Psoas muscle (tissue), 7 donors: ENCODE measurements at regions not wholly inside any gene's neighbourhood (a gene's known extent, or its start where the extent isn't known, plus 50 kb on each side); places are given as distances from the start of the nearest gene placed in this dataset.

Source experiments
- ATAC-seq, 4 donors: fragments of 200-7000 bp; cut with Tn5 transposase; one replicate each; pipeline ENCODE4 v1.9.1; 2020; ENCODE audit warnings: moderate library complexity in 3 of 4, mild to moderate bottlenecking in 2 of 4
- DNase-seq, 2 donors: peaks; one replicate each; pipeline ENCODE4 v3.0.0-alpha.2; 2020
- H3K27ac ChIP-seq: fragments of 200-600 bp; one replicate; pipeline ENCODE4 v1.8.0; 2022
- H3K27me3 ChIP-seq, 3 donors: fragments of 200-600 bp in 1 of 3; one replicate each; pipeline versions ENCODE4 v1.6.1 to v1.8.0; 2013 to 2022; ENCODE audit warnings: low read length in 2 of 3, mild to moderate bottlenecking in 2 of 3, moderate library complexity in 1 of 3; ENCODE audit not compliant: insufficient read depth in 3 of 3
- H3K36me3 ChIP-seq, 2 donors: fragments of 200-600 bp in 1 of 2; one replicate each; pipeline versions ENCODE4 v1.6.1 to v1.8.0; 2013 to 2022; ENCODE audit warnings: low read depth in 1 of 2, mild to moderate bottlenecking in 1 of 2, moderate library complexity in 1 of 2; ENCODE audit not compliant: insufficient read depth in 1 of 2
- H3K4me1 ChIP-seq: fragments of 200-600 bp; one replicate; pipeline ENCODE4 v1.8.0; 2022
- H3K4me3 ChIP-seq: fragments of 200-600 bp; one replicate; pipeline ENCODE4 v1.8.0; 2022; ENCODE audit warnings: mild to moderate bottlenecking
- H3K9me3 ChIP-seq: fragments of 200-600 bp; one replicate; pipeline ENCODE4 v1.8.0; 2022
- WGBS, 3 donors: extraction: QIAGEN DNeasy Blood & Tissue Kit; methylation state at CpG; one replicate each; pipeline versions ENCODE4 v1.1.6 to v1.1.7; 2013; 5-methylcytosine and 5-hydroxymethylcytosine counted together
- intact Hi-C, 2 donors: fragments of 100-400 bp; cut with DNase I; formaldehyde crosslinking; loops; one replicate each; pipeline versions ENCODE4 v1.11.0 to v1.14.2; 2022
- TF ChIP-seq, protein P1 (sequence below): fragments of 200-600 bp; IDR thresholded peaks from one replicate; pipeline ENCODE4 v1.8.0; 2022; ENCODE audit warnings: antibody characterized with exemption
- donor health status: healthy with polysubstance abuse.
- donor health status: DM: no; HTN: no; CAD: no; lungs with moderate emphysema.
- donor health status: Bipolar disorder and iron deficiency.
- donor health status: healthy.
- donor health status: DM: yes; HTN: yes; CAD: no.
- donor health status: DM: no; HTN: no; CAD: no.
- donor health status: DM: yes; HTN: yes; CAD: no.

GRCh38 chr5:54897001-54897400 lies 88.4 kb downstream of the ESM1 start:
- Histone ChIP-seq H3K9me3 (no peaks in the 10 kb centered on the region), H3K4me3 (no peak overlapping the region), H3K36me3 (no peaks in the 10 kb centered on the region), H3K27me3 (no peaks in the 10 kb centered on the region), H3K27ac (no peak overlapping the region), H3K4me1 (no peaks in the 10 kb centered on the region)
- intact Hi-C loops, result no loop called here
- DNase-seq, result no peak
- WGBS, 3 donors, result 96 to 99% (median 98%) methylated on average over 10 of the region's 10 CpGs
- ATAC-seq, result no peak
- TF ChIP-seq, protein P1, sequence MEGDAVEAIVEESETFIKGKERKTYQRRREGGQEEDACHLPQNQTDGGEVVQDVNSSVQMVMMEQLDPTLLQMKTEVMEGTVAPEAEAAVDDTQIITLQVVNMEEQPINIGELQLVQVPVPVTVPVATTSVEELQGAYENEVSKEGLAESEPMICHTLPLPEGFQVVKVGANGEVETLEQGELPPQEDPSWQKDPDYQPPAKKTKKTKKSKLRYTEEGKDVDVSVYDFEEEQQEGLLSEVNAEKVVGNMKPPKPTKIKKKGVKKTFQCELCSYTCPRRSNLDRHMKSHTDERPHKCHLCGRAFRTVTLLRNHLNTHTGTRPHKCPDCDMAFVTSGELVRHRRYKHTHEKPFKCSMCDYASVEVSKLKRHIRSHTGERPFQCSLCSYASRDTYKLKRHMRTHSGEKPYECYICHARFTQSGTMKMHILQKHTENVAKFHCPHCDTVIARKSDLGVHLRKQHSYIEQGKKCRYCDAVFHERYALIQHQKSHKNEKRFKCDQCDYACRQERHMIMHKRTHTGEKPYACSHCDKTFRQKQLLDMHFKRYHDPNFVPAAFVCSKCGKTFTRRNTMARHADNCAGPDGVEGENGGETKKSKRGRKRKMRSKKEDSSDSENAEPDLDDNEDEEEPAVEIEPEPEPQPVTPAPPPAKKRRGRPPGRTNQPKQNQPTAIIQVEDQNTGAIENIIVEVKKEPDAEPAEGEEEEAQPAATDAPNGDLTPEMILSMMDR, result no peak

GRCh38 chr5:54895816-54896341 lies 89.5 kb downstream of the ESM1 start:
- ATAC-seq, result peak in 2 of 4 donors; percentile 57 to 70

GRCh38 chr5:54894957-54895815 lies 90.2 kb downstream of the ESM1 start:
- no peaks in the 10 kb centered on the region for H3K27me3 ChIP-seq
- H3K4me1 ChIP-seq, result no peaks in the 10 kb centered on the region
- no peak overlapping the region for H3K4me3 ChIP-seq
- ATAC-seq (no peak), DNase-seq (no peak)
- intact Hi-C loops, result no loop called here
- TF ChIP-seq, protein P1, result no peak
- no peak overlapping the region for H3K27ac ChIP-seq
- no peaks in the 10 kb centered on the region for H3K36me3 ChIP-seq
- 68 to 71% (median 68%) methylated on average over 3 of the region's 3 CpGs for WGBS, 3 donors
- H3K9me3 ChIP-seq, result no peaks in the 10 kb centered on the region

More at GRCh38 chr5:54895816-54896341, 89.5 kb downstream of the ESM1 start:
- Histone ChIP-seq H3K36me3 (no peaks in the 10 kb centered on the region), H3K4me3 (no peak overlapping the region), H3K27ac (no peak overlapping the region), H3K4me1 (no peaks in the 10 kb centered on the region), H3K9me3 (no peaks in the 10 kb centered on the region), H3K27me3 (no peaks in the 10 kb centered on the region)
- WGBS, 3 donors, result 23 to 29% (median 26%) methylated on average over 6 of the region's 6 CpGs
- DNase-seq, result no peak
- intact Hi-C loops, result no loop called here
- TF ChIP-seq, protein P1, result peak; percentile 50

- Histone ChIP-seq H3K27me3 (peaks cover 0 to 2% (median 0%) of the 10 kb centered on the region in 3 donors), H3K27ac (no peak overlapping the region), H3K4me3 (no peak overlapping the region), H3K4me1 (no peaks in the 10 kb centered on the region), H3K36me3 (no peaks in the 10 kb centered on the region), H3K9me3 (no peaks in the 10 kb centered on the region)
- ATAC-seq (no peak), DNase-seq (no peak)
- 26 to 53% (median 31%) methylated on average over 1 of the region's 1 CpG for WGBS, 3 donors
- TF ChIP-seq, protein P1, result no peak
- intact Hi-C loops, result loop anchor here in 1 of 2 donors (10.0 kb wide), 1 partner anchor 635 kb away; no protein-coding TSS in a partner anchor
Observed at GRCh38 chr5:54889826-54890225, 95.6 kb downstream of the ESM1 start.
